PC-9 (cell line): ENCODE measurements at regions not wholly inside any gene's neighbourhood (a gene's known extent, or its start where the extent isn't known, plus 50 kb on each side); places are given as distances from the start of the nearest gene placed in this dataset.

Source experiments
- CTCF ChIP-seq: fragments of 200-600 bp; sonication (generic); conservative IDR thresholded peaks from 2 replicates; pipeline ENCODE4 v1.6.1; 2017; ENCODE audit warnings: mixed run types, antibody characterized with exemption, mild to moderate bottlenecking, moderate library complexity
- EZH2 ChIP-seq: fragments of 200-600 bp; sonication (generic); IDR thresholded peaks from 2 replicates; pipeline ENCODE4 v1.8.0; 2017; ENCODE audit warnings: antibody characterized with exemption, low read depth

- TF ChIP-seq CTCF, result no peak
- no peak for TF ChIP-seq EZH2
These were observed 376.3 kb upstream of the ARHGEF26 start for GRCh38 chr3:153744889-153745288.
